ENCODE measurements at regions not wholly inside any gene's neighbourhood (a gene's known extent, or its start where the extent isn't known, plus 50 kb on each side); places are given as distances from the start of the nearest gene placed in this dataset.

DNA sequence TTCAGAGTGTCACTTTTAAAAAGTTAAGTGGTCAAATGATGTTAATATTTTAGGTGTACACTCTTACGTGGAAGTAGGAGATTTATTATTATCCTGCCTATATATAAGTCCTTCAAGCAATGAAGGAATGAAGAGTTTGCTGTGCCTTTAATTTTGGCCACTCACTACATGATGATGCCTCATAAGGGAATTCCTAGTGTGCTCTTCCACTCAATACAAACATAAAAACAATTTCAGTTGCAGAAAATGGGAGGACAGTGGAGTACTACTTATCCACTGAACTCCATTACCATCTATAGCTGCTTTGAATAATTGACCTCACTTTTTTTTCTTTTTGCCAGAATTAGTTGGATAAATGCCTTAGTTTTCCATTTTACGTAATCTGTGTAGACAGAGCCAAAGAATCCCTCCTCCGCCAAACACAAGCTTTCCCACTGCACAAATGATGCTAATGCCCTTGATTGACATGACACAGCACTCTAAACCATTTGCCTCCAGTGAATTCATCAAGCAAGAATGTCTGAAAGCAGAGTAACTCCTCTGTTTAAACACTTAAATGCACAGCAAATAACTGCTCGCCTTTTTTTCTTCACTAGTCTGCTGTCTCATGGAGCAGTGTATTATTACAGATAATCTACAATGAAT is 751.1 kb upstream of the FANCL start:
- no peak overlapping the region for H3K4me3 ChIP-seq (ENCODE audit: control insufficient read depth, low read depth, low read length)
- TF ChIP-seq, protein P1, sequence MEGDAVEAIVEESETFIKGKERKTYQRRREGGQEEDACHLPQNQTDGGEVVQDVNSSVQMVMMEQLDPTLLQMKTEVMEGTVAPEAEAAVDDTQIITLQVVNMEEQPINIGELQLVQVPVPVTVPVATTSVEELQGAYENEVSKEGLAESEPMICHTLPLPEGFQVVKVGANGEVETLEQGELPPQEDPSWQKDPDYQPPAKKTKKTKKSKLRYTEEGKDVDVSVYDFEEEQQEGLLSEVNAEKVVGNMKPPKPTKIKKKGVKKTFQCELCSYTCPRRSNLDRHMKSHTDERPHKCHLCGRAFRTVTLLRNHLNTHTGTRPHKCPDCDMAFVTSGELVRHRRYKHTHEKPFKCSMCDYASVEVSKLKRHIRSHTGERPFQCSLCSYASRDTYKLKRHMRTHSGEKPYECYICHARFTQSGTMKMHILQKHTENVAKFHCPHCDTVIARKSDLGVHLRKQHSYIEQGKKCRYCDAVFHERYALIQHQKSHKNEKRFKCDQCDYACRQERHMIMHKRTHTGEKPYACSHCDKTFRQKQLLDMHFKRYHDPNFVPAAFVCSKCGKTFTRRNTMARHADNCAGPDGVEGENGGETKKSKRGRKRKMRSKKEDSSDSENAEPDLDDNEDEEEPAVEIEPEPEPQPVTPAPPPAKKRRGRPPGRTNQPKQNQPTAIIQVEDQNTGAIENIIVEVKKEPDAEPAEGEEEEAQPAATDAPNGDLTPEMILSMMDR (conservative IDR thresholded peaks at IDR 0.05; ENCODE audit: control insufficient read depth, insufficient read depth, low read depth, low read length) = no peak
- DNase-seq (ENCODE audit: low read depth) = peak; percentile 4

DNA sequence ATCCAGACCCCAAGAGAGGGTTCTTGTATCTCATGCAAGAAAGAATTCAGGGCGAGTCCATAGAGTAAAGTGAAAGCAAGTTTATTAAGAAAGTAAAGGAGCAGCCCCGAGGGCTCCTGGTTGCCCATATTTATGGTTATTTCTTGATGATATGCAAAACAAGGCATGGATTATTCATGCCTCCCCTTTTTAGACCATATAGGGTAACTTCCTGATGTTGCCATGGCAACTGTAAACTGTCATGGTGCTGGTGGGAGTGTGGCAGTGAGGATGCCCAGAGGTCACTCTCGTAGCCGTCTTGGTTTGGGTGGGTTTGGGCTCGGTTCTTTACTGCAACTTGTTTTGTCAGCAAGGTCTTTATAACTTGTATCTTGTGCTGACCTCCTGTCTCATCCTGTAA is 750.2 kb upstream of the FANCL start:
- no peak overlapping the region for H3K4me3 ChIP-seq (ENCODE audit: control insufficient read depth, low read depth, low read length)
- TF ChIP-seq, protein P1 (conservative IDR thresholded peaks at IDR 0.05; ENCODE audit: control insufficient read depth, insufficient read depth, low read depth, low read length) = no peak
- no peak for DNase-seq (ENCODE audit: low read depth)

DNA sequence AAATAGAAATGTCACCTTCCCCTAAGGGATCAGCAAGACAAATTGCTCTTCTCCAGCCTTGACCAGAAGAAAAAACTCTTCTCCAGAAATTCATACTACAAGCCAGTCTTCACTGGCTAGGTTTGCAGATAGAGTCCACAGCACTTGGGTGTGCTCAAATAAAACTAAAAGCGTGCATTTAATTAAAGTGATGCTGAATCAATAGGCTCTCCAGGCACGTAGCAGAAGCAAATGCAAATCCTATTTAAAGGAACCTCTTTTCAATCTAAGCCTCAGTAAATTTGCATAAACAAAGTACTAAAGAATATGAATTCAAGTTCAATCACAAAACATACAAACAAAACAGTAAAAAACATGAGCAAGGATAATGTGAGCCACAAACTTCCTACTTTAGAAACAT is 744.4 kb upstream of the FANCL start:
- TF ChIP-seq, protein P1 (conservative IDR thresholded peaks at IDR 0.05; ENCODE audit: control insufficient read depth, insufficient read depth, low read depth, low read length) = no peak
- no peak overlapping the region for H3K4me3 ChIP-seq (ENCODE audit: control insufficient read depth, low read depth, low read length)
- DNase-seq (ENCODE audit: low read depth) = no peak

DNA sequence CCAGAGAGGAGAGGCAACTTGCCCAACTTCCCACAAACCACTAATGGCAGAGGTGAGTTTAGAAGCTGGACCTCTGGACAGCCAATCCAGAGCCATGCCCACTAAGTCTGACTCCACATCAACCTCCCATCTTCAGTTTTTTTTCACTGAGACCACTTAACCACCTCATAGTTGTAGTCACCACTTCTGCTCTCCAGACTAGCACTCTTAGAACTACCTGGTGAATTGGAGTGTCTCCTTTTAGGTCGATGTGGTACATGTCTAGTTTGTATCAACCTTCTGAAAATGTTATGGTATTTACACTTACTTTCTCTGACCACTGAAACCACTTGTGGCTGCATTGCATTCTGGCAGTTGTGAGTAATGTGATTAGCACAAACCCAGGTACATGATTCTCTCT is 743.6 kb upstream of the FANCL start:
- no peak overlapping the region for H3K4me3 ChIP-seq (ENCODE audit: control insufficient read depth, low read depth, low read length)
- TF ChIP-seq, protein P1 (conservative IDR thresholded peaks at IDR 0.05; ENCODE audit: control insufficient read depth, insufficient read depth, low read depth, low read length) = no peak
- DNase-seq (ENCODE audit: low read depth) = no peak

DNA sequence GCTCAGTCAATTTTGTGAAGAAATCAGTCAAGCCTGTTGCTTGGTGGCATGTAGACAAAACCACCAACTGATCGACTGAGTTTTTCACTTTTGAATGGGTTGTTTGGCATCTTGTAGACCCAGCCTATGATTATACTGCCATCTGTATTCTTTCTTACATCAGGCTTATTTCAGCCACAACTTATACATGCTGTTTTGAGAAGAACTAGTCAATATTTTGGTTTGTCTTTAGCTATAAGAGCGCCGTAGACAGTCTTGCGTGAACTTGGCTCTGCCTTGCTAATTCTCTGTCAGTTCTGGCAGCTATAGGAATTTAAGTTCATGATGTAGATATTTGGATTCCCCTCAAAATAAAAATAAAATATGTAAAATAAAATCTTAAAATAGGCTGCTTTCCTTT is 742.0 kb upstream of the FANCL start:
- DNase-seq (ENCODE audit: low read depth) = no peak
- H3K4me3 ChIP-seq (ENCODE audit: control insufficient read depth, low read depth, low read length) = no peak overlapping the region
- TF ChIP-seq, protein P1 (conservative IDR thresholded peaks at IDR 0.05; ENCODE audit: control insufficient read depth, insufficient read depth, low read depth, low read length) = no peak

DNA sequence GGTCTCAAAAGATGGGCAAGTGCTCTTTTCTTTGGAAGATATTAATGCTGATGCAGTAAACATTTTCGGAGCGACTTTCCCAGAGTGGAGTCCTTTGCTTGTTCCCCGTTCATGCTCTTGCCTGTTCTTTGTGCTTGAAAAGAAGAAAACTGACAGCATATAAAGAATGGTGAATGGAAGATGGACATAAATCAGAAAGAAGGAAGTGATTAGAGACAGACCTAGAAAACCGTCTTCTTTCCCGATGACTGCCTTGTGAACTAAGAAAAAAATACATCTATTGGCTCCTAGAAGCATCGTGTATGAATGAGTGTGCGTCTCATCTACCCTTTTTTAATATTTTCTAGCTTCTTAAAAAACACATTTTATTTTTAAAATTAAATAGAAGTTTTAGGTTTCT is 740.1 kb upstream of the FANCL start:
- H3K4me3 ChIP-seq (ENCODE audit: control insufficient read depth, low read depth, low read length) = no peak overlapping the region
- DNase-seq (ENCODE audit: low read depth) = no peak
- TF ChIP-seq, protein P1 (conservative IDR thresholded peaks at IDR 0.05; ENCODE audit: control insufficient read depth, insufficient read depth, low read depth, low read length) = no peak
